Ovary (tissue), 3 donors: ENCODE measurements at regions not wholly inside any gene's neighbourhood (a gene's known extent, or its start where the extent isn't known, plus 50 kb on each side); places are given as distances from the start of the nearest gene placed in this dataset.

ENCODE experiments used
- EP300 ChIP-seq: sonication (generic); formaldehyde crosslinking; IDR thresholded peaks from one replicate; pipeline ENCODE4 v1.6.1; 2017; ENCODE audit warnings: antibody characterized with exemption
- POLR2A ChIP-seq: fragments of 450-650 bp; IDR thresholded peaks from one replicate; pipeline ENCODE4 v1.6.1; 2017; ENCODE audit warnings: antibody characterized with exemption, mild to moderate bottlenecking, moderate library complexity
- TF ChIP-seq, protein P1 (sequence below), 3 donors: fragments of 450-650 bp in 2 of 3; fragments of 200-600 bp in 1 of 3; IDR thresholded peaks; one replicate each; pipeline versions ENCODE4 v1.5.1 to v1.8.0; 2016 to 2022; ENCODE audit warnings: antibody characterized with exemption in 3 of 3, mild to moderate bottlenecking in 1 of 3
- donor health status: DM: no; HTN: no; CAD: no.

DNA sequence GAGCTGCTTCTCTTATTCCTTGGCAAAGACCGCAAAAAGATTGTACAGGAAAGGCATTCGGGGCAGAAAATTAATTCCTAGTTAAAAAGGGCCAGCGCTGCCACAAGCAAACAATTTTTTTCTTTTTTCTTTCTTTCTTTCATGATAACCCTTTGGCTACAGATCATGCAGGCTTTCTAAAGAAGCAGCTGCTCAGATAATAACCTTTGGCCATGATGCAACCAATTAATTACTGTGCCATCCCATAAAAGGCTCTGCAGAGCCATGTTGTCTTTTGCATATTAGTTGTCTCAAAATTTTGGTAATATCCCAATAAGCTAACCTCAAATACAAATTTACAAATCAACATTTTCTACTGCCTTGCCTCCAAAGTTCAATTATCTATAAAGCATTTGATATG lies 758.4 kb upstream of the SEMA6A start:
- TF ChIP-seq, protein P1, sequence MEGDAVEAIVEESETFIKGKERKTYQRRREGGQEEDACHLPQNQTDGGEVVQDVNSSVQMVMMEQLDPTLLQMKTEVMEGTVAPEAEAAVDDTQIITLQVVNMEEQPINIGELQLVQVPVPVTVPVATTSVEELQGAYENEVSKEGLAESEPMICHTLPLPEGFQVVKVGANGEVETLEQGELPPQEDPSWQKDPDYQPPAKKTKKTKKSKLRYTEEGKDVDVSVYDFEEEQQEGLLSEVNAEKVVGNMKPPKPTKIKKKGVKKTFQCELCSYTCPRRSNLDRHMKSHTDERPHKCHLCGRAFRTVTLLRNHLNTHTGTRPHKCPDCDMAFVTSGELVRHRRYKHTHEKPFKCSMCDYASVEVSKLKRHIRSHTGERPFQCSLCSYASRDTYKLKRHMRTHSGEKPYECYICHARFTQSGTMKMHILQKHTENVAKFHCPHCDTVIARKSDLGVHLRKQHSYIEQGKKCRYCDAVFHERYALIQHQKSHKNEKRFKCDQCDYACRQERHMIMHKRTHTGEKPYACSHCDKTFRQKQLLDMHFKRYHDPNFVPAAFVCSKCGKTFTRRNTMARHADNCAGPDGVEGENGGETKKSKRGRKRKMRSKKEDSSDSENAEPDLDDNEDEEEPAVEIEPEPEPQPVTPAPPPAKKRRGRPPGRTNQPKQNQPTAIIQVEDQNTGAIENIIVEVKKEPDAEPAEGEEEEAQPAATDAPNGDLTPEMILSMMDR (IDR thresholded peaks at IDR 0.05) = no peak
- no peak for TF ChIP-seq POLR2A
- no peak for TF ChIP-seq EP300
